ENCODE measurements at regions not wholly inside any gene's neighbourhood (a gene's known extent, or its start where the extent isn't known, plus 50 kb on each side); places are given as distances from the start of the nearest gene placed in this dataset.
"Not testable (repeated sequence)": the region's sequence is repeated elsewhere in the genome, so short reads cannot be mapped to it uniquely, and the experiment has no call there.

DNA sequence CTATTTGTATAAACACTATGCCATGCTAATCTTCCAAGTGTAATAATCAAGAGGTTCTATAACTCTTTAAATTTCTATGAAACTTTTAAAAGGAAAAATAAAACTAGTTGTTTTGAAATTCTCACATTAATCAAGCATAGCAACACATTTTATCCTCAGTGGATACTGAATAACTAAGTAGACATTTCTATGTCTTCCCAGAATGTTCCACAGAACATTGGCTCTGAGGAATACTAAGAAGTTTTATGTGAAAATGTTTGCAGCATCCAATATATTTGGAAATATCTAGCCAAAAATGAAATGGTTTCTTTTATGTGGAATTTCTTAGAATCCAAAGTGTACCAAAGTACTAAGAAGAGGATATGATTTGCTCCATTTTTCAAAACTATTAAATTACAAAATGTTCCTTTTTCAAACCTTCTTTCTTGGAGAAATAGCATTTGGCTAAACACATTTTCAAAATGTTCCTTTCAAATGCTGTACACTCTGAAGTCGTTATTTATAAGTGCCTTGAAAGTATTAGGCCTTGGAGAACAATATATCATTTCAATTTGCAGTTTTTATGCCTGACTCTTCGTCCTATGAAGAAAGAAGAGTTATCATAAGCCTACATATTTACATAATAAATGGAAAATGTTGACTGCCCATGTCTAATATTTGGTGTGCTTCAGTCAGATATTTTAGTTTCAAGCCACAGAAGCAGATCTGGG is 175.6 kb upstream of the COX7C start:
- DNase-seq: no peak

DNA sequence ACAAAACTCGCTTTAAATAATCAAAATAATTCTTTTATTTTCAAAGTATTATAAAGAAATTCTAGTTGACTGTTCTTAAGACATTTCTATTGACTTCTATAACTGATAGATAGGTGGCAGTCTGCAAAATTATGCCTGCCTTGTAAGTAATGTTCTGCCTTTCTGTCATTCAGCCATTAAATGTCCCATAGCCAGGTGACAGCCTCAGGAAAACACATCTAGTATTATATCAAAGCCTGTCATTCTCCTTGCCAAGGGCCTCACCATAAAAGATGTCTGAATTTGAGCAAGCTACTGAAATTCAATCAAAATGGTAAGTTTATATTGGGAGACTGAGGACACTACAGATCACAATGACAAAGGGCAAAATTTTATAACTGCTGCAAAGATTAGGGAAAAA is 170.4 kb upstream of the COX7C start:
- DNase-seq: no peak

DNA sequence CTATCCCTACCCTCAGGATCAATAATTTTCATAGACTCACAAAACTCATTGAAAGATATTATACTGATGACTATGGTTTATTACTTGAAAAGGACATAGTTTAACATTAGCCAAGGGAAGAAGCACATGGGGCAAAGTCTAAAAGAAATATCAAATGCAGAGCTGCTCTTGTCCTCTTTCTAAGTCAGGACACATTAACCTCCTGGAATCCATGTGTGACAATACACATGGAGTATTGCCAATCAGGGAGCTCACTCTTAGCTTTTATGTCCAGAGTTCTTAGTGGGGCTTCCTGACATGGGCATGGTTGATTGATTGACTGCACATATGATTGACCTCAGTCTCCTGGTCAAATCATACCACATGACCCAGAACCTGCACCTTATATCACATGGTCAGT is 165.5 kb upstream of the COX7C start:
- DNase-seq: no peak

DNA sequence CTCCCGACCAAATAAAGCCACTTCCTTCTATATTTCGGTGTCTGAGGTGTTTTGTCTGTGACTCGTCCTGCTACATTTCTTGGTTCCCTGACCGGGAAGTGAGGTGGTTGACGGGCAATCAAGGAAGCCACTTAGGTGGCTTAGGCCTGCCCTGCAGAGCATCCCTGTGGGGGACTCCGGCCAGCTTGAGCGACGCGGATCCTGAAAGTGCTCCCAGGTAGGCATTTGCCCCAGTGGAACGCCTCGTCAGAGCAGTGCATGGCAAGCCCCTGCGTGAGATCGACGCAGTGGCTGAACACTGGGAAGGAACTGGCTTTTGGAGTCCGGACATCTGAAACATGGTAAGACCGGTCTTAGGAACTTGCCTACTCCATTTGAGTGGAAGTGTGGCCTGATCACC is 157.2 kb upstream of the COX7C start:
- no peak for DNase-seq

DNA sequence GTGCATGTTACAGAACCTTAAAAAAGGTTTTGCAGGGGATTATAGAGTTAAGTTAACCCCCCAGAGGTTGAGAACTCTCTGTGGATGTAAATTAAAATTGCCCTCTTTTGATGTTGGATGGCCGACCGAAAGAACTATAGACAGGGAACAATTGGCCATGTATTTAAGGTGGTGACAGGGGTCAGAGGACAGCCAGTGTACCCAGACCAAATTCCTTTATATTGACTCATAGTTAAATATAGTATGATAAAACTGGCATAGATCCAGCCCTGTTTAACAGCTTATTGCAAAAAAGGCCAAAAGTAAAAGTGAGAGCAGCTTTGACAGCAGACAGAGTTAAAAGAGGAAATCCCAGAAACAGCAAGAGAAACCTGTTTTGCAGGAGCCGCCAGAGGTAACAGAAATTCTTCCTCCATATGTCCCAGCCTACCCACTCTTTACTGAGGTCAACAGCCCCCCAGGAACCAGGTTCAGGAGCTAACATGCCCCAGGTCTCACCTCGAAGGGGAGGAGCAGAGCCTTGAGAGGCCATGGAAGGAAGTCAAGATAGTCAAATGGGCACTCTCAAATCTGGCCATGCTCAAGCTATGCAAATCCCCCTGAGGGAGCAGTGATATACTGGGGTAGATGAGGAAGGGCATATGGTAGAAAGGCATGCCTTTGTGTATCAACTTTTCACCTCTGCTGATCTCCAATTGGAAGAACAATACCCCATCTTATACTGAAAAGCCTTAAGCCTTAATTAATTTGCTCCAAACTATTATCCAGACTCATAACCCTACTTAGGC is 156.4 kb upstream of the COX7C start:
- no peak for DNase-seq

DNA sequence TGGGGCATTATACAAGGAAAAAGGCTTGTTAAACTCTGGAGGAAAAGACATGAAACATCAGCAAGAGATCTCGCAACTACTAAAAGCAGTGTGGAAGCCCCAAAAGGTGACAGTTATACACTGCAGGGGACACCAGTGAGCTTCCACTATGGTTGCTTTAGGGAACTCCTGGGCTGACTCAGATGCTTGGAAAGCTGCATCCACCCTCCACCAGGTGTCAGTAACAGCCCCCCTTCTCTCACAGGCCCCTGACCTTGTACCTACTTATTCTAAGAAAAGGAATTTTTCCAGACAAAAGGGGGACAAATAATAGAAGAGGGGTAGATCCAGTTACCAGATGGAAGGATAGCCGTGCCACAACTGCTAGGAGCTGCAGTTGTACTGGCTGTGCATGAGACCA is 154.4 kb upstream of the COX7C start:
- DNase-seq: no peak

DNA sequence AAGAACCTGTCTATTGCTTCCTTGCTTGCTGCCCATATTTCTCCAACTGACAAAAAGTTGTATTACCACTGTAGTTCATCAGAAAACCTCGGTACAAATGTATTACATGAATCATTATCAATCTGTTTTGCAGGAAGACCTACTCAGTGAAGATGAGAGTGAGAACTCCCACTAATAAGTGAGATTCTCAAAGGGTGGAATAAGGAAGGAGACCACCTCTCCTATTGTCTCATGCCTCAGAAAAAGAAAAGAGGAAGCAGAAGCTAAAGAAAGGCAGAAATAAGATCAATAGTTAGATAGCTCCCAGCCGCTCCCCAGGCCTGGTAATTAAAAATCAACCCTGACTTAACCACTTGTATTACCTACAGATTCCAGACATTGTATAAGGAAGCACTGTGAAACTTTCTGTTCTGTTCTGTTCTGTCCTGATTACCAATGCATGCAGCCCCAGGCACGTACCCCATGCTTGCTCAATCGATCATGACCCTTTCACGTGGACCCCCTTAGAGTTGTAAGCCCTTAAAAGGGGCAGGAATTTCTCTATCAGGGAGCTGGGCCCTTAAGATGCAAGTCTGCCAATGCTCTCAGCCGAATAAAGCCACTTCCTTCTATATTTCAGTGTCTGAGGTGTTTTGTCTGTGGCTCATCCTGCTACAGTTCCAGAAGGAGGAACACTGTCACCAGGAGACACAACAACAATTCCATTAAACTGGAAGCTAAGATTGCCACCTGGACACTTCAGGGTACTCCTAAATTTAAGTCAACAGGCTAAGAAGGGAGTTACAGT is 152.5 kb upstream of the COX7C start:
- DNase-seq: no peak

DNA sequence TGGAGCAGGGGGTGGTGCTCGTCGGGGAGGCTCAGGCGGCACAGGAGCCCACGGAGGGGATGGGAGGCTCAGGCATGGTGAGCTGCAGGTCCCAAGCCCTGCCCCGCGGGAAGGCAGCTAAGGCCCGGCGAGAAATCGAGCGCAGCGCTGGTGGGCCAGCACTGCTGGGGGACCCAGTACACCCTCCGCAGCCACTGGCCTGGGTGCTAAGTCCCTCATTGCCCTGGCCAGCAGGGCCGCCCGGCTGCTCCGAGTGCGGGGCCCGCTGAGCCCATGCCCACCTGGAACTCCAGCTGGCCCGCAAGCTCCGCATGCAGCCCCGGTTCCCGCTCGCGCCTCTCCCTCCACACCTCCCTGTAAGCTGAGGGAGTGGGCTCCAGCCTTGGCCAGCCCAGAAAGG is 151.0 kb upstream of the COX7C start:
- DNase-seq: not testable (repeated sequence)

DNA sequence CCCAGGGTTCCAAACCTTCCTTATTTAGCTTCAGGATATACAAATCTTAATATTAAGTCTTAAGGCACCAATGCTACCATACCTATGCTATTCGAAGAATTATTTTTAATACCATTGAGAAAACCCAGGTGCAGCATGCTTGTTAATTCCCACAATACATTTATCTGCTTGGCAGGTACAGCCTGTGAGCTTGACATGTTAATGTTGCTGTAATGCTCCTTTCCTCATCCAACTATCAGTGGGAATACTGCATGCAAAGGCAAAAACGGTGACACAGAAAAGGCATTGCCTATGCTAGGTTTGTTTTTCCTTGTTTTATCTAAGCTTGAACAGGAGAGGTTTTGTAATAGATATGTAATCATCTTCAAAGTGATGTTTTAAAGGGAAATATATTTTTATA is 135.7 kb upstream of the COX7C start:
- no peak for DNase-seq

DNA sequence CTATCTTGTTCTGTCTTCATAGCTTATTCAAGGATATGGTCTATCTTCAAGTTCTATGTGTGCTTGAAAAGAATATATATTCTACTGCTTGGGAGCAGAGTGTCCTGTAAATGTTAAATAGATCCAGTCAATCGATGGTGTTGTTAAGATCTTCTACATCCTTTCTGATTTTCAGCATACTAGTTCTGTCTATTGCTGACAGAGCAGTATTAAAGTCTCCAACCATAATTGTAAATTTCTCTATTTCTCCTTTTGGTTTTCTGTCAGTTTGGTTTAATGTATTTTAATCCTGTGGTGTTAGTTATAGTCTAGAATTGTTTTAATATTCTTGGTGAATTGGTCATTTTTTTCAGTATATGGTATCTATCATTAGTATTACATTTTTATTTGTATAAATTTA is 124.0 kb upstream of the COX7C start:
- no peak for DNase-seq

DNA sequence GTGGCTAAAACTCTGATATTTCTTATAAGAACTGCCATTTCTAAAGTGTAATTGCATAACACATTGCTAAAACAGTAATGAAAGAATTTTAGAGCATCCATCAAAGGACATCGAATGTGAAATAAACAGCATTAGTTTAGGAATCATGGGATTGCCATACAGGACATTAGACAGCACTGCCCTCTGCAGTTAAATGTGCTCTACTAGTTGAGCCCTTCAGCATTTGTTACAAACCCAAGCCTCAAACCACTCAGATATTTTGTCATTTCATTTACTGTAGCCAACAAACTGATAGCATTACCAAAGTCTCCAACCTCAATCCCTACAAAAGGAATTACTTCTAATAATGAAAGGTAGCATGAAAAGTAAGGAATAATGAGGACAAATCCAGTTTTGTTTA is 116.8 kb upstream of the COX7C start:
- no peak for DNase-seq

DNA sequence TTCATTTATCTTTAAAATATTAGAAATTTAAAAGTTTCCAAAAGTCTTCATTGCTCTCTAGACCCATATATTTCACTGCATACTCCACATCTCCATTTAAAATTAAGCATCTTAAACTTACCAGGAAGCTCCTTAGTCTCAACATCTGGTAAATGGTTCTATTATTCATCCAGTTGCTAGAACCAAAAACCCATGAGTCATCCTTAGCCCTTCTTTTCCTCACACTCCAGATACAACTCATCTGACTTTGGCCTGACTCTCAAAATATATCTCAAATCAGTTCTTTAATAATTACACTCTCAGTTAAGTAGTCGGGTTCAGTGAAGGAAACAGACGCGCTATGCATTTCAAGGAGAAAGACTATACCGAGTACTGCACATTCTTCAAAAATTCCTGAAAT is 110.2 kb upstream of the COX7C start:
- no peak for DNase-seq

DNA sequence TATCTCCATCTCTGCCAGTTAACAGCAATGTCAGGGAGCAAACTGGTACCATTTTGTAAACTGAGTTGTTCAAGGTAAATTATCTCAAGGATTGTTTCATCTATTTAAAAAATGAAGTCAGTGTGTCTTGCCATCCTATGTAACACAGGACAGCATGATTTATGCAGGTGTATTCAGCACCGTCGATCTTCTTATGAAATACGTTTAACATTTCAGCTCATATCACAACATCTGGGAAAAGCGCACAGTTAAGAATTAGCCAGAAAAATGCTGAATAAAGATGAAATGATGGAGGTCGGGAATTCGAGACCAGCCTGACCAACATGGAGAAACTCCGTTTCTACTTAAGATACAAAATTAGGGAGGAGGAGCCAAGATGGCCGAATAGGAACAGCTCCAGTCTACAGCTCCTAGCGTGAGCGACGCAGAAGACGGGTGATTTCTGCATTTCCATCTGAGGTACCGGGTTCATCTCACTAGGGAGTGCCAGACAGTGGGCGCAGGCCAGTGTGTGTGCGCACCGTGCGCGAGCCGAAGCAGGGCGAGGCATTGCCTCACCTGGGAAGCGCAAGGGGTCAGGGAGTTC is 107.3 kb upstream of the COX7C start:
- DNase-seq: not testable (repeated sequence)

DNA sequence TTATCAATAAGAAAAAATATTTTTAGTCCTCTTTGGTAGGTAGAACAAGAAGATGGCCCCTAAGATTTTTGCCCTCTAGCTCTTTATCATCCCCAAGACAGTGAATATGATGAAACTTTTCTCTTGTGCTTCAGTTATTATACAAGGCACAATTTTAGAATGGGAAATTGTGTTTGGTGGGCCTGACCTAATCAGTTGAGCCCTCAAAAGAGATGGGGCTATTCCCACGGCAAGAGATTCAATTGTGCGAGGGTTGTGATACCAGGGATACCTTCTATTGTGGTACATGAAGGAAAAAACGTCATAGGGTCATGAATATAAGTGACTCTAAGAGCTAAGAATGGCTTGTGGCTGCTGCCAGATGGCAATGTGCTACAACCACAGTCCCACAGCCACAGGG is 94.0 kb upstream of the COX7C start:
- no peak for DNase-seq

DNA sequence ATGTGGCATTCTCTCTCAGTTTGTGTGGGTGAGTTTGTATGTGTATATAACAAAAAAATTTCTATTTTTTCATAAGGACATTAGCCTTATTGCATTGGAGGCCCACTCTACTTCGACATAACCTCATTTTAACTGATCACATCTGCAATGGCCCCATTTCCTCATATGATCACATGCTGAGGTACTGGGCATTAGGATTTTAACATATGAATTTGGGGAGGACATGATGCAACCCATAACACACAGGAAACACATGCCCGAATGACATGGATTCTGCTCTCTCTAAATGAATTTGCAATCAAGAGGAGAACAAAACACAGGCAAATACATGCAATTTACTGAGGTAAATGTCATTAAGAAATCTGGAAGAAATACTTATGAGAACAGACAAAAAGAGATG is 92.1 kb upstream of the COX7C start:
- DNase-seq: no peak

DNA sequence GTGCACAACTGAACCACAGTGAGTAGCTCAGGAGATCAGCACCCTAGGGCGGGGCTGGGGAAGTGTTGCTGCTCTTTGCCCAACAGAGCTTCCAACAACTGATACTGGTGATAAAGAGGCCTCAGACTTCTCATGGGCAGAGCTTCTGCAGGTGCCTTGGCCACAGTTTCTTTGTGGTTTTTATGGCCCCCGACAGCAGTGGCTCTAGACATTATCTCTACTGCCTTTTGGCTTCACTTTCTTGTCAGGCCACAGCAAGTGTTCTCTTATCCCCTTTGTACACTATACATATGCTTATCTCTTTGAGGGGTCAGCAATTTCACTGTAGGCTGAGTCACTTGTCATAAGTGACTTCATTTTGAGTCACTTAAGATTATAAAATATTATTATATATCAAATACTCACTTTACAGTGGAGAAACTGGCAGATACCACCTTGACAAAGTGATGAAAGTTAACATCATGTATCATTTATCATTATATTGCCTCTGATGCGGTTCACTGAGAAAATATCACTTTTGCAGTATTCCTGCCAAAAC is 90.9 kb upstream of the COX7C start:
- no peak for DNase-seq

DNA sequence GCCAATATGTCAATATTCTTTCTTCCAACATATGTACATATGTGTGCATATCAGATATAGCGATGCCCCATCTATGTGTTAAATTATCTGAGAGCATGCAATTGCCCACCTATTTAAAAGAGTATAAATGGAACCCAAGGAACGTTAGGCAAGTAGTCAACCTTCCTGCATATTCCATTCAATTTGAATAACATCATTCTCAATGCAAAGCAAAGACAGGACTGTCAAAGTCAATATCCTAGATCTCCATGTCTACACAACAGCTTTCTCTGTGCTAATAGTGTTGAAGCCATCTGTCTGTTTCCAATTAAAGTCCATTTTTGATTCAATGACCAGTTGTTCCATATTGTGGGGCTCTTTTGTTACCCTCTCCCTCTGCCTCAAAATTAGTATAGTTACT is 85.3 kb upstream of the COX7C start:
- DNase-seq: no peak

DNA sequence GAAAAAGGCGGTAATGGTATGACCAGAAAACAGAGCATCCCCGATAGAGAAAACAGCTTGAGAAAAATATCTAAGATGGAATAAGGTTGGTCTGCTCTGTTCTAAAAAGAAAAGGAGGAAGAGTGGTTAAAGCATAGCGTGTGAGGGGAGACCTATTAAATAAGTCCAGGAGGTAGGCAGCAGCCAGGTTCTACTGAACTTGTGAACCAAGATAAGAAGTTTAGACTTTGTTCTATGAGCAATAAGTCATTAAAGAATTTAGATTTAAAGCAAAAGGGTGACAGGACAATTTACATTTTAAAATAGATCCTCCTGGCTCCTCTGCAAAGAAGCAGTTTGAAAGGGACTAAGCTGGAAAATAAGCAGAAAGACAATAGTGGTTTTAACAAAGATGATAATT is 81.3 kb upstream of the COX7C start:
- no peak for DNase-seq

DNA sequence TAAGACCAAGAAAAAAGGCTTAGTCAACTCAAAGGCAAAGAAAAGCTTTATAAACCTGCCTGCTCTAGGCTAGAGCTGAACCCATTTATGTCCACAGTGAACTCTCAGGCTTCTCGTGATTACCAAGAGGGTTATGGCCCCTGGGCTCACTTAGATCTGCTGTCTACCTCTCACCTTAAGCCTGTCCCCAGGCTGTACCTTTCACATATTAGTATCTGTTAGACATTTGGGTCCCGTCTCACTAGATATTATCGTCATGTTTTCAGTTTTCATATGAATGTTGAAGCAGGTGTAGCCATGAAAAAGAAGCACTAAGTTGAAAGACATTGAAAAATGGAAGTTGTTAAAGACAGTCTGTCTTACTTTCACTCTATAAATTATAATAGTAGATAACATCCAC is 75.2 kb upstream of the COX7C start:
- DNase-seq: no peak

DNA sequence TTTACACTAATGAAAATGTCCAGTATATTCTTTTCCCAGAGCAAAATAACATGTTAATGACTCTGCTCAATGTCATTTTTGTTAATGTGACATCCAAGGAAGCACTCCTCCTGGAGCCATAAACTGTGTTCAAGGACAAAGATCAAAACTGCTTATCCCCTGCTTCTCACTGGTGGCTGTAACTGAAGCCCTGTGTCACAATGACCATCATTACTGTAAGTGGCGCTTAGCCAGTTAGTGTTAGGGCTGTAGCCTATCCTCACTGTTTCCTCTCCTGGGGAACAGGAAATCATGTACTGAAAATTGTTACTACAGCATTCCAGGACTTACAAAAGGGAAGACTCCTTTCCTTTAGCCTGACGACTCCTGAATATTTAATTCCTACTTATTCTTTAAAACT is 71.7 kb upstream of the COX7C start:
- DNase-seq: no peak

DNA sequence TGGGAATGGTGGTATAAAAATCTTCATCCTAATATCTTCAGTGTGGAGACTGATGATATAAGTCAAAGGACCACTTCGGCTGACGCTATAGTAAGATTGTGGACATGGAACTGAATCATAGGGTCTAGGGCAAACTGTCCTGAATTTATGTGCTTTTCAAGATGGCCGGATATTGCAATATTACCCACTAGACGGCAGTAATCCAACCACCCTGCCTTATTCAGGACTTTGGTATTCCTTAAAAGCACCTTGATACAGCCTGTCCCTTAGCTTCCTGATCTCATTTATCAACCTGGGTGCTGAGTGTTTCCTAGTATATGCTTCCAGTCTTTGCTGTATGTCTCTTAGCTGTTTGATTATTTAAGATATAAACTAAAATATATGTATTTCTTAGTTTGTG is 71.2 kb upstream of the COX7C start:
- no peak for DNase-seq

DNA sequence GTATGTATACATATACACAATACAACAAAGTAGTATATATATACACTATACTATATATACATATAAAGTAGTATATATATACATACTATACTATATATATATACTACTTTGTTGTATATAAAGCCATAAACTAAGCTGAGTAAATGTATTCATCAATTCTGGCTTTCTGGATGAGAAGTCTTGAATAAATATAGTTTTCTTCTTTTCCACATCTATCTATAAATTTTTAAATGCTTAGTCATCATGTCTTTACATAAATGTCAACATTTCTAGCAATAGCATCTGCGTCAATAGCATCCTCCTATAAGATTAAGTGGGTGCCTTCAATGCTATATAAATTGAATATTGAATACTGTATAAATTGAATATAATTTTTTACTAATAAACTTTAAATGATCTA is 63.1 kb upstream of the COX7C start:
- DNase-seq: no peak

DNA sequence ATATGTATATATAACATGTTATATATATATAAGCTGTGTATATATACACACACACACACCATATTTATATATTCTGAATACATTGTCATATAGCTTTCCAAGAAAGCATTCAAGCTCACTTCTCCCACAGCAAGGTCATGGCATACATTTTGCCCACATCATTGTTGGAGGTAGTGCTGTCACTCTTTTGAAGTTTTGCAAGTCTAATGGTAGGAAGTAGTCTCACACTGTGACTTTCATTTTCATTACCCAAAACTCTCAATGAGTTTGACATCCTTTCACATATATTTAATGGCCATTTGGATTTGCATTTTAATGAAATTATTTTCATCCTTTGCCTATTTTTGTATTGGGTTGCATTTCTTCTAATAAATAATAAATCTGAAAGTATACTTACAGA is 59.8 kb upstream of the COX7C start:
- DNase-seq: no peak
